Astrocyte (in vitro differentiated cells and primary cell): ENCODE measurements at regions not wholly inside any gene's neighbourhood (a gene's known extent, or its start where the extent isn't known, plus 50 kb on each side); places are given as distances from the start of the nearest gene placed in this dataset.

Experiments
- EZH2 ChIP-seq: IDR thresholded peaks from 2 replicates; pipeline ENCODE4 v1.6.1; 2012; ENCODE audit warnings: mild to moderate bottlenecking, low read length, inconsistent platforms; ENCODE audit not compliant: insufficient read depth
- TF ChIP-seq, protein P1 (sequence below): IDR thresholded peaks from 2 replicates; pipeline ENCODE4 v1.5.1; 2011; ENCODE audit warnings: low read depth, mild to moderate bottlenecking, inconsistent platforms, low read length, moderate library complexity; ENCODE audit not compliant: insufficient read depth

GRCh38 chr13:80727321-80727975 lies 386.5 kb upstream of the SPRY2 start:
- TF ChIP-seq, protein P1, sequence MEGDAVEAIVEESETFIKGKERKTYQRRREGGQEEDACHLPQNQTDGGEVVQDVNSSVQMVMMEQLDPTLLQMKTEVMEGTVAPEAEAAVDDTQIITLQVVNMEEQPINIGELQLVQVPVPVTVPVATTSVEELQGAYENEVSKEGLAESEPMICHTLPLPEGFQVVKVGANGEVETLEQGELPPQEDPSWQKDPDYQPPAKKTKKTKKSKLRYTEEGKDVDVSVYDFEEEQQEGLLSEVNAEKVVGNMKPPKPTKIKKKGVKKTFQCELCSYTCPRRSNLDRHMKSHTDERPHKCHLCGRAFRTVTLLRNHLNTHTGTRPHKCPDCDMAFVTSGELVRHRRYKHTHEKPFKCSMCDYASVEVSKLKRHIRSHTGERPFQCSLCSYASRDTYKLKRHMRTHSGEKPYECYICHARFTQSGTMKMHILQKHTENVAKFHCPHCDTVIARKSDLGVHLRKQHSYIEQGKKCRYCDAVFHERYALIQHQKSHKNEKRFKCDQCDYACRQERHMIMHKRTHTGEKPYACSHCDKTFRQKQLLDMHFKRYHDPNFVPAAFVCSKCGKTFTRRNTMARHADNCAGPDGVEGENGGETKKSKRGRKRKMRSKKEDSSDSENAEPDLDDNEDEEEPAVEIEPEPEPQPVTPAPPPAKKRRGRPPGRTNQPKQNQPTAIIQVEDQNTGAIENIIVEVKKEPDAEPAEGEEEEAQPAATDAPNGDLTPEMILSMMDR: no peak
- TF ChIP-seq EZH2: no peak
